ENCODE measurements at regions not wholly inside any gene's neighbourhood (a gene's known extent, or its start where the extent isn't known, plus 50 kb on each side); places are given as distances from the start of the nearest gene placed in this dataset.

- no peak for TF ChIP-seq POLR2AphosphoS5 (IDR thresholded peaks at IDR 0.05; ENCODE audit: low read depth, low read length)
- no peak for TF ChIP-seq POLR2A (IDR thresholded peaks at IDR 0.05; ENCODE audit: low read depth, low read length)
Measured at GRCh38 chr1:221097479-221098281, 218.4 kb downstream of the HLX start.
